ENCODE measurements at regions not wholly inside any gene's neighbourhood (a gene's known extent, or its start where the extent isn't known, plus 50 kb on each side); places are given as distances from the start of the nearest gene placed in this dataset.

DNA sequence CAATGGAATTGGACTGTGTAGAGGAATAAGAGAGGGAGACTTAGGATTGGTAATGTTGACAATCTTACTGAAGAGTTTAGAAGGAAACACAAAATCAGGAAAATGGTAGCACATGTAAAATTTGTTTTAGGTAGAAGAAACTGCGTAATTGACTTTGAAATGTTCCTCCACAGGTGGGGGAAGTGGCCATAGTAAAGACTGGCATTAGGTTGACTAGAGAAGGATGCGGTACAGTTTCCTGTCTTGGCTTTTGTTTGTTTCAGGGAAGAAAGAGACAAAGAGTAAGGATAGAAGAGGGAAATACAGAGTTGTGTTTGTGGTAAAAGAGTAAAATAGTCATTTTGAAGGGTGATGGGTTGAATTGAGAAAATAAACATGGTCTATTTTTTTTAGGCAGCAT, 253.6 kb upstream of the ZNF717 start:
- DNase-seq (ENCODE audit: low spot score), result no peak
- Histone ChIP-seq H4K20me1 (ENCODE audit: insufficient read depth, low read length) (no peaks in the 10 kb centered on the region), H3K27ac (ENCODE audit: low read depth, low read length, poor library complexity, severe bottlenecking) (no peak overlapping the region), H3K79me2 (ENCODE audit: insufficient read depth, low read depth, low read length) (no peaks in the 10 kb centered on the region), H3K4me1 (ENCODE audit: insufficient read depth, low read length, poor library complexity, severe bottlenecking) (no peaks in the 10 kb centered on the region), H2AFZ (ENCODE audit: low read length) (no peak overlapping the region), H3K9me2 (ENCODE audit: insufficient read depth, low read length) (no peaks in the 10 kb centered on the region), H3K9me3 (ENCODE audit: low read length) (no peaks in the 10 kb centered on the region), H3K36me3 (ENCODE audit: insufficient read depth, low read length) (no peaks in the 10 kb centered on the region), H3K4me3 (ENCODE audit: low read depth, low read length, poor library complexity, severe bottlenecking) (no peak overlapping the region), H3K4me2 (ENCODE audit: low read length) (no peak overlapping the region)
- ChIA-PET POLR2A (no interaction called here), CTCF (ENCODE audit: unreplicated experiment) (no interaction called here)
- TF ChIP-seq EZH2phosphoT487 (IDR thresholded peaks at IDR 0.05; ENCODE audit: borderline replicate concordance, low read depth, low read length) (no peak), CTCF (conservative IDR thresholded peaks at IDR 0.05; ENCODE audit: low read length) (no peak)
- intact Hi-C loops (cut with micrococcal nuclease; ENCODE audit: unreplicated experiment), result no loop called here
- no TSS peak for BruUV-seq (replicated peaks)

DNA sequence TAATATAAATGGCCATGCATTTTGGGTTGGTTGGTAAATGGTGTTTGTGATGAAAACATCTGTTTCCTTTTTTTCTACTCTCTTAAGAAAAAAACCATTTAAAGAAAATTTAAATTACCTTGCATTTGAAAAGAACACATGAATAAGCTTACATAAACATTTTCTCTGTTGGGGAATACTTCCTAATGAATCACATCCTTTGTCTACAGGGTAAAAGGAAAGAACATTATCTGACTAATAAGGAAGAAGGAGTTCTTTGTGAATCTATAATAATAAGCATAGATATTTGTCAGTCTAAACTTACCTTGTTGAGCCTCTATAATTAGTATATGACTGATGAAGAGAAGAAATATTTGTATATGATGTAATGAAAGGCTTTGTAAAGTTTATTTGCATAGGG, 254.1 kb upstream of the ZNF717 start:
- Histone ChIP-seq H2AFZ (ENCODE audit: low read length) (no peak overlapping the region), H3K36me3 (ENCODE audit: insufficient read depth, low read length) (no peaks in the 10 kb centered on the region), H3K4me2 (ENCODE audit: low read length) (no peak overlapping the region), H3K4me3 (ENCODE audit: low read depth, low read length, poor library complexity, severe bottlenecking) (no peak overlapping the region), H3K4me1 (ENCODE audit: insufficient read depth, low read length, poor library complexity, severe bottlenecking) (no peaks in the 10 kb centered on the region), H3K79me2 (ENCODE audit: insufficient read depth, low read depth, low read length) (no peaks in the 10 kb centered on the region), H3K9me3 (ENCODE audit: low read length) (no peaks in the 10 kb centered on the region), H4K20me1 (ENCODE audit: insufficient read depth, low read length) (no peaks in the 10 kb centered on the region), H3K27ac (ENCODE audit: low read depth, low read length, poor library complexity, severe bottlenecking) (no peak overlapping the region), H3K9me2 (ENCODE audit: insufficient read depth, low read length) (no peaks in the 10 kb centered on the region)
- BruUV-seq (replicated peaks), result no TSS peak
- POLR2A ChIA-PET, result no interaction called here
- TF ChIP-seq EZH2phosphoT487 (IDR thresholded peaks at IDR 0.05; ENCODE audit: borderline replicate concordance, low read depth, low read length), result no peak
- no peak for TF ChIP-seq CTCF (conservative IDR thresholded peaks at IDR 0.05; ENCODE audit: low read length)
- CTCF ChIA-PET (ENCODE audit: unreplicated experiment), result no interaction called here
- intact Hi-C loops (cut with micrococcal nuclease; ENCODE audit: unreplicated experiment), result no loop called here
- DNase-seq (ENCODE audit: low spot score), result no peak

DNA sequence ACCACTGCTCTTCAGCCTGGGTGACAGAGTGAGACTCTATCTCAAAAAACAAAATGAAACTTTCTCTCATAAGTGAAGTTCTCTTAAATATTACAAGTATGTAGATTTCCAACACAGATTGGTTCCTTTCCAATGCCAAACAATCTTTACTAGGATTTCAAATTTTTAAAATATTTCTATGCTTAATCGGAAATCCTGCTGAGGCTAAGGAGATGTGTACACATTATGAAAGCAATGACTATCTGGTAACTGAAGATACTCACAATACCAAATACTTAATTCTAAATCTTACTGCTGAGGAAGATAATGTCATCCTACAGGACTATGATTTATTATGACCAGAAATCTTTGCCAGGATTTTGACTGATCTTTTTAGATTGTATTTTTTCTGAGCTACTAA, 255.6 kb upstream of the ZNF717 start:
- H3K4me3 ChIP-seq (ENCODE audit: low read depth, low read length, poor library complexity, severe bottlenecking), result no peak overlapping the region
- intact Hi-C loops (cut with micrococcal nuclease; ENCODE audit: unreplicated experiment), result loop anchor here (10.0 kb wide), 1 partner anchor 316 kb away; no protein-coding TSS in a partner anchor
- H3K9me3 ChIP-seq (ENCODE audit: low read length), result no peaks in the 10 kb centered on the region
- no peaks in the 10 kb centered on the region for H4K20me1 ChIP-seq (ENCODE audit: insufficient read depth, low read length)
- ChIA-PET POLR2A (no interaction called here), CTCF (ENCODE audit: unreplicated experiment) (no interaction called here)
- TF ChIP-seq CTCF (conservative IDR thresholded peaks at IDR 0.05; ENCODE audit: low read length) (no peak), EZH2phosphoT487 (IDR thresholded peaks at IDR 0.05; ENCODE audit: borderline replicate concordance, low read depth, low read length) (no peak)
- no TSS peak for BruUV-seq (replicated peaks)
- H3K4me1 ChIP-seq (ENCODE audit: insufficient read depth, low read length, poor library complexity, severe bottlenecking), result no peaks in the 10 kb centered on the region
- H3K27ac ChIP-seq (ENCODE audit: low read depth, low read length, poor library complexity, severe bottlenecking), result no peak overlapping the region
- H2AFZ ChIP-seq (ENCODE audit: low read length), result no peak overlapping the region
- H3K79me2 ChIP-seq (ENCODE audit: insufficient read depth, low read depth, low read length), result no peaks in the 10 kb centered on the region
- no peaks in the 10 kb centered on the region for H3K9me2 ChIP-seq (ENCODE audit: insufficient read depth, low read length)
- no peak for DNase-seq (ENCODE audit: low spot score)
- H3K4me2 ChIP-seq (ENCODE audit: low read length), result no peak overlapping the region
- no peaks in the 10 kb centered on the region for H3K36me3 ChIP-seq (ENCODE audit: insufficient read depth, low read length)
